GM12864 (cell line): ENCODE measurements at regions not wholly inside any gene's neighbourhood (a gene's known extent, or its start where the extent isn't known, plus 50 kb on each side); places are given as distances from the start of the nearest gene placed in this dataset.

Source experiments
- DNase-seq: peaks from one replicate; pipeline ENCODE4 v3.0.0-alpha.2; 2011; ENCODE audit warnings: low read depth
- H3K4me3 ChIP-seq: 2 replicates; pipeline ENCODE4 v1.5.1; 2011; ENCODE audit warnings: mild to moderate bottlenecking, low read depth, low read length, control low read depth
- CTCF ChIP-seq: IDR thresholded peaks from 2 replicates; pipeline ENCODE4 v1.5.1; 2011; ENCODE audit warnings: low read depth, mild to moderate bottlenecking, moderate library complexity, low read length, control low read depth, inconsistent platforms; ENCODE audit errors: missing control alignments

GRCh38 chr4:175147233-175147632 is 229.1 kb downstream of the ADAM29 start:
- no peak for TF ChIP-seq CTCF
- H3K4me3 ChIP-seq: no peak overlapping the region
- DNase-seq: no peak

- TF ChIP-seq CTCF: no peak
- no peak for DNase-seq
Measured at GRCh38 chr4:175166020-175166419, 247.9 kb downstream of the ADAM29 start.

GRCh38 chr4:175176710-175177109 is 258.6 kb downstream of the ADAM29 start:
- no peak overlapping the region for H3K4me3 ChIP-seq
- TF ChIP-seq CTCF: no peak
- DNase-seq: no peak

More at GRCh38 chr4:175166020-175166419, 247.9 kb downstream of the ADAM29 start:
- no peak overlapping the region for H3K4me3 ChIP-seq

- no peak for DNase-seq
- TF ChIP-seq CTCF: no peak
- H3K4me3 ChIP-seq: no peak overlapping the region
Measured at GRCh38 chr4:175190654-175191053, 272.5 kb downstream of the ADAM29 start.

- no peak for DNase-seq
- H3K4me3 ChIP-seq: no peak overlapping the region
- no peak for TF ChIP-seq CTCF
Measured at GRCh38 chr4:175198056-175198455, 279.9 kb downstream of the ADAM29 start.

GRCh38 chr4:175215208-175215607 is 297.1 kb downstream of the ADAM29 start:
- TF ChIP-seq CTCF: no peak
- no peak overlapping the region for H3K4me3 ChIP-seq
- no peak for DNase-seq

- no peak for TF ChIP-seq CTCF
- H3K4me3 ChIP-seq: no peak overlapping the region
- no peak for DNase-seq
Measured at GRCh38 chr4:175215657-175216056, 297.5 kb downstream of the ADAM29 start.
